HG03280 (cell line): ENCODE measurements at regions not wholly inside any gene's neighbourhood (a gene's known extent, or its start where the extent isn't known, plus 50 kb on each side); places are given as distances from the start of the nearest gene placed in this dataset.

ENCODE experiments used
- ATAC-seq: cut with Tn5 transposase; IDR thresholded peaks from one replicate; pipeline ENCODE4 v1.9.1; 2021; ENCODE audit warnings: mild to moderate bottlenecking, moderate library complexity; ENCODE audit not compliant: unreplicated experiment

GRCh38 chr1:165034136-165034809 is 322.2 kb downstream of the LMX1A start:
- ATAC-seq = no peak

GRCh38 chr1:165031001-165031400 is 325.5 kb downstream of the LMX1A start:
- ATAC-seq = no peak

- ATAC-seq = no peak
These were observed 330.7 kb downstream of the LMX1A start for GRCh38 chr1:165025805-165026204.

GRCh38 chr1:165014753-165015152 is 341.8 kb downstream of the LMX1A start:
- ATAC-seq = no peak

GRCh38 chr1:165011991-165012531 is 344.5 kb downstream of the LMX1A start:
- no peak for ATAC-seq

- ATAC-seq = no peak
These were observed 345.3 kb downstream of the LMX1A start for GRCh38 chr1:165011186-165011585.

- ATAC-seq = no peak
These were observed 346.0 kb downstream of the LMX1A start for GRCh38 chr1:165010418-165011070.

GRCh38 chr1:165006831-165007230 is 349.7 kb downstream of the LMX1A start:
- ATAC-seq = no peak

GRCh38 chr1:164999146-164999545 is 357.4 kb downstream of the LMX1A start:
- ATAC-seq = no peak

- ATAC-seq = no peak
These were observed 364.7 kb downstream of the LMX1A start for GRCh38 chr1:164991763-164992314.

- ATAC-seq = no peak
These were observed 373.4 kb downstream of the LMX1A start for GRCh38 chr1:164983023-164983650.

GRCh38 chr1:164982545-164982944 is 374.0 kb downstream of the LMX1A start:
- no peak for ATAC-seq

- ATAC-seq = no peak
These were observed 379.0 kb downstream of the LMX1A start for GRCh38 chr1:164977561-164977960.

GRCh38 chr1:164971921-164972415 is 384.5 kb downstream of the LMX1A start:
- no peak for ATAC-seq

GRCh38 chr1:164971391-164971790 is 385.1 kb downstream of the LMX1A start:
- no peak for ATAC-seq

GRCh38 chr1:164969253-164969652 is 387.3 kb downstream of the LMX1A start:
- no peak for ATAC-seq

- no peak for ATAC-seq
These were observed 389.2 kb downstream of the LMX1A start for GRCh38 chr1:164967300-164967699.

- ATAC-seq = no peak
These were observed 394.8 kb downstream of the LMX1A start for GRCh38 chr1:164961715-164962114.

- ATAC-seq = no peak
These were observed 397.3 kb downstream of the LMX1A start for GRCh38 chr1:164958982-164959768.

GRCh38 chr1:164953815-164954214 is 394.8 kb downstream of the PBX1 start:
- ATAC-seq = no peak

GRCh38 chr1:164953098-164953497 is 394.1 kb downstream of the PBX1 start:
- no peak for ATAC-seq
